ENCODE measurements at regions not wholly inside any gene's neighbourhood (a gene's known extent, or its start where the extent isn't known, plus 50 kb on each side); places are given as distances from the start of the nearest gene placed in this dataset.

DNA sequence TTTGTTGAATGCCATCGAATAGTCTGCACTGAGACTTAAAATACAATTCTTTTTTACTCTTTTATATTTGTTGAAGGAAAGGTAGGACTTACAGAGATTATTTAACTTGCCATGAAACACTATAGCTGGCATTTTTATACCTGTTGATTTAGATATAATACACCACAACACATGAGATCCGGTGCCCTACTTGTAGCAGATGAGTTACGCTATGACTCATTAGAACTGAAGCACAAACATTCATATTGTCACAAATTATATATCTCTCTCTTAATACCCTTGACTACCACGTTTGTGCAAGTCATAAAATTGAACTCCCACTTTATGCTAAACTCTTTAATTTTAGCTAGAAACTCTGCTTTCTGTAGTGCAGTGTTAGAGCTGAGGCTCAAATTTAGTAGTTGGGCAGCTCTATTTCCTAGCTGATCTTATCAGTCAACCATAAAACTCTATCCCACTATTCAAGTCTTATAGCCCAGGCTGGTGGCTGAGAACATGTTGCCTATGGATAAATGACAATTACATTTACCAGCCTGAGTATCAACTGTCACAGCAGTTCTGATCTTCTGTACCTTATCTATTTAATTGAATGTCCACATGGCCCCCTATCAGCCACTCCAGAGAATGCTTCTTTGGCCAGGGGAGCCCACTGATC, 137.4 kb upstream of the SEMA3D start:
- no peak for DNase-seq (ENCODE audit: low read depth)
- H3K4me3 ChIP-seq (ENCODE audit: low read depth, low read length): no peak overlapping the region
- TF ChIP-seq, protein P1, sequence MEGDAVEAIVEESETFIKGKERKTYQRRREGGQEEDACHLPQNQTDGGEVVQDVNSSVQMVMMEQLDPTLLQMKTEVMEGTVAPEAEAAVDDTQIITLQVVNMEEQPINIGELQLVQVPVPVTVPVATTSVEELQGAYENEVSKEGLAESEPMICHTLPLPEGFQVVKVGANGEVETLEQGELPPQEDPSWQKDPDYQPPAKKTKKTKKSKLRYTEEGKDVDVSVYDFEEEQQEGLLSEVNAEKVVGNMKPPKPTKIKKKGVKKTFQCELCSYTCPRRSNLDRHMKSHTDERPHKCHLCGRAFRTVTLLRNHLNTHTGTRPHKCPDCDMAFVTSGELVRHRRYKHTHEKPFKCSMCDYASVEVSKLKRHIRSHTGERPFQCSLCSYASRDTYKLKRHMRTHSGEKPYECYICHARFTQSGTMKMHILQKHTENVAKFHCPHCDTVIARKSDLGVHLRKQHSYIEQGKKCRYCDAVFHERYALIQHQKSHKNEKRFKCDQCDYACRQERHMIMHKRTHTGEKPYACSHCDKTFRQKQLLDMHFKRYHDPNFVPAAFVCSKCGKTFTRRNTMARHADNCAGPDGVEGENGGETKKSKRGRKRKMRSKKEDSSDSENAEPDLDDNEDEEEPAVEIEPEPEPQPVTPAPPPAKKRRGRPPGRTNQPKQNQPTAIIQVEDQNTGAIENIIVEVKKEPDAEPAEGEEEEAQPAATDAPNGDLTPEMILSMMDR (IDR thresholded peaks at IDR 0.05; ENCODE audit: low read depth, low read length): no peak
- TF ChIP-seq MYC (IDR thresholded peaks at IDR 0.05; ENCODE audit: low read depth, low read length) (no peak), POLR2A (IDR thresholded peaks at IDR 0.05; ENCODE audit: extremely low read depth, insufficient read length) (no peak)
- TF ChIP-seq, protein P2, sequence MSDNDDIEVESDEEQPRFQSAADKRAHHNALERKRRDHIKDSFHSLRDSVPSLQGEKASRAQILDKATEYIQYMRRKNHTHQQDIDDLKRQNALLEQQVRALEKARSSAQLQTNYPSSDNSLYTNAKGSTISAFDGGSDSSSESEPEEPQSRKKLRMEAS (IDR thresholded peaks at IDR 0.05; ENCODE audit: low read depth, low read length): no peak

DNA sequence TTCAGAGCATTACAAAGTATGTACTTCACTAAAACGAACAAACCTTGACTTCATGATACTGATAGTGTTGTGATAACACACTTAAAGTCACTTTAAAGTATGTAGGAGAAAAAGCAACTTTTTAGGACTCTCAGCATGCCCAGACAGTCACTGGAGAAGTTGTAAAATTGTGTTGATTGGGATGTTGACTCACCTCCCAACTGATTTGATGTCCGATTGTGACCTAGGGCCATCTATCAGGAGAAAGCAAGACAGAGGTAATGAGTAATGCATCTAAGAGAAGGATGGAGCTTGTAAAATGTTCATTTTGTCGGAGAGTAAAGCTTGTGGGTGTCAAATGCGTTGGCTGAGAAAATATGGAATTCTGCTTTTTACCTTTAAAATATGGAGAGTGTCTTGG, 135.4 kb upstream of the SEMA3D start:
- no peak overlapping the region for H3K4me3 ChIP-seq (ENCODE audit: low read depth, low read length)
- TF ChIP-seq, protein P1 (IDR thresholded peaks at IDR 0.05; ENCODE audit: low read depth, low read length): no peak
- TF ChIP-seq POLR2A (IDR thresholded peaks at IDR 0.05; ENCODE audit: extremely low read depth, insufficient read length) (no peak), MYC (IDR thresholded peaks at IDR 0.05; ENCODE audit: low read depth, low read length) (no peak)
- TF ChIP-seq, protein P2 (IDR thresholded peaks at IDR 0.05; ENCODE audit: low read depth, low read length): no peak
- DNase-seq (ENCODE audit: low read depth): no peak

DNA sequence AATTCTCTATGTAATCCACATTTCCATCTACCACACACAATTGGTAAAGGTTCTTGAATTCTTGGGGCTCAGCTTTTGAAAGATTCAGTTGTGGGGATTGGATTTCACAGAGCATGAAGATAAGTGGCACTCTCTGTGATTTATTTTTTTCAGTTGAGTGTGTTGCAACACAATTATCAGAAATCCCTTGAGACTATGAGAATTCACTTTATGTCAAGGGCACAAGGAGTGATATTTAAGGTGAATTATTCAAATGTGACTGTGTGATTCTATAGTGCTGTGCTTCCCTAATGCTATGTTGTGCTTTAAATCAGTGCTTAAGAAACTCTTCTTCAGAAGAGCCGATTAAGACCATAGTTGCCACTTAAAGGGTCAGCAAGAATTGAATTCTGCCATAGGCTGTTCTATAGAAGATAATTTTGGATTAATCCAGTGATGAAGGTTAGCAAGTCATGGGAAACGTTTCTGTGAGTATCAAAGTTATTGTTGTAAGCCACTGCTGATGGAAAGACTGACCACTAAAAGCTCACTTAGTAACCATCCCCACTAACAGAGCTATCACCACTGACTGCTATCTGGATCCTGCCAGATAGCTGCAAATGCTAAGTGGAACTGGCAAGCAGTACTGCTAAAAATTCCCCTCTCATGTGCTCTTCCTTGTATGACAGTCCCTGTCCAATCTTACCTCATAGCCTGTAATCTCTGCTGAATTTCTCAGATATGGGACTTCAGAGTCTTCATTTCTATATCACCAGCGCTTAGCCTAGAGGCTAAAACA, 134.0 kb upstream of the SEMA3D start:
- TF ChIP-seq, protein P2 (IDR thresholded peaks at IDR 0.05; ENCODE audit: low read depth, low read length): no peak
- TF ChIP-seq POLR2A (IDR thresholded peaks at IDR 0.05; ENCODE audit: extremely low read depth, insufficient read length) (no peak), MYC (IDR thresholded peaks at IDR 0.05; ENCODE audit: low read depth, low read length) (no peak)
- TF ChIP-seq, protein P1 (IDR thresholded peaks at IDR 0.05; ENCODE audit: low read depth, low read length): no peak
- H3K4me3 ChIP-seq (ENCODE audit: low read depth, low read length): no peak overlapping the region
- DNase-seq (ENCODE audit: low read depth): no peak

DNA sequence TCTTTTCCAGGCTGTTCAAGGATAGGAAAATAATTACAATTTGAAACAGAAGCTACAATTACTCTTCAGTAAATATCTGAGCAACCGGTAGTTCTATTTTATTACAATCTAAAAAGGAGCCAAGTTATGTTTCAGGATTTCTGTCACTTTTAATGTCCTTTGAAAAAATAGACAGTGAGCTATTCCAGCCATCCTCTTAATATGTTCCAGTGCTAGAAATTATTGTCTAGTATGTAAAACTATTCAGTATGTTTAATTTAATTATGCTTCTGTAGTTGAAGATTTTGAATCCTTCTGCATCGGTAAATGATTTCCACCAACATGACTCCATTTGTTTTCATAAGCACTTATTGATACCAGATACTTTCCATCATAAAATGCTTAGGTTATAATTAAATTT, 129.6 kb upstream of the SEMA3D start:
- TF ChIP-seq, protein P2 (IDR thresholded peaks at IDR 0.05; ENCODE audit: low read depth, low read length): no peak
- TF ChIP-seq POLR2A (IDR thresholded peaks at IDR 0.05; ENCODE audit: extremely low read depth, insufficient read length) (no peak), MYC (IDR thresholded peaks at IDR 0.05; ENCODE audit: low read depth, low read length) (no peak)
- TF ChIP-seq, protein P1 (IDR thresholded peaks at IDR 0.05; ENCODE audit: low read depth, low read length): no peak
- H3K4me3 ChIP-seq (ENCODE audit: low read depth, low read length): no peak overlapping the region
- DNase-seq (ENCODE audit: low read depth): no peak

DNA sequence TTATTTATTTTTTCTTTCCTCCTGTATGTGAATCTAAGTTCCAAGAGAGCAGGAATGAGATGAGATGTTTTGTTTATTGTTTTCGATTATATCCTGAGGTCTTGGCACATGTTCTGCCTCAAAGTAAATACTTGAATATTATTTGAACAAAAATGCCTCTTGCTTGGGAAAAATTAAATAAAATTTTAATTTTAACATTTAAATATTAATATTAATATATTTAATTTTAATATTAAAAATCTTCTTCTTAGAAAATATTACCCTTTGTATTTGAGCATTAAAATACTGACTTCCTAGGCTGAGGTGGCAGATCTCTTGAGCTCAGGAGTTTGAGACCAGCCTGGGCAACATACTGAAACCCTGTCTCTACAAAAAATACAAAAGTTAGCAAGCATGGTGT, 123.4 kb upstream of the SEMA3D start:
- no peak for DNase-seq (ENCODE audit: low read depth)
- H3K4me3 ChIP-seq (ENCODE audit: low read depth, low read length): no peak overlapping the region
- TF ChIP-seq POLR2A (IDR thresholded peaks at IDR 0.05; ENCODE audit: extremely low read depth, insufficient read length): no peak
- TF ChIP-seq, protein P1 (IDR thresholded peaks at IDR 0.05; ENCODE audit: low read depth, low read length): no peak
- TF ChIP-seq MYC (IDR thresholded peaks at IDR 0.05; ENCODE audit: low read depth, low read length): no peak
- TF ChIP-seq, protein P2 (IDR thresholded peaks at IDR 0.05; ENCODE audit: low read depth, low read length): no peak

All from NB4 (cell line).